ENCODE measurements at regions not wholly inside any gene's neighbourhood (a gene's known extent, or its start where the extent isn't known, plus 50 kb on each side); places are given as distances from the start of the nearest gene placed in this dataset.
"Not testable (repeated sequence)": the region's sequence is repeated elsewhere in the genome, so short reads cannot be mapped to it uniquely, and the experiment has no call there.

GRCh38 chr3:73820896-73821295 lies 196.2 kb upstream of the PDZRN3 start:
- not testable (repeated sequence) for H4K8ac ChIP-seq (ENCODE audit: low read depth, low read length); H4K12ac ChIP-seq (ENCODE audit: low read depth, low read length); H3K23ac ChIP-seq (ENCODE audit: low read length); H3K27ac ChIP-seq (ENCODE audit: low read depth, low read length); H3K9ac ChIP-seq (ENCODE audit: low read length); H3K79me2 ChIP-seq (ENCODE audit: control insufficient read depth, insufficient read depth, low read length, poor library complexity); H3K4me3 ChIP-seq (ENCODE audit: low read depth, low read length); H2BK12ac ChIP-seq (ENCODE audit: low read length); H3K27me3 ChIP-seq (ENCODE audit: insufficient read depth, low read length); H3K9me3 ChIP-seq (ENCODE audit: insufficient read depth, low read depth, low read length); H4K91ac ChIP-seq (ENCODE audit: low read depth, low read length); H3K14ac ChIP-seq (ENCODE audit: low read length); H2AK5ac ChIP-seq (ENCODE audit: low read length); DNase-seq; H2BK120ac ChIP-seq (ENCODE audit: insufficient read depth, low read length, poor library complexity); H3K36me3 ChIP-seq (ENCODE audit: control insufficient read depth in 1 of 2, insufficient read depth in 2 of 2, low read length in 2 of 2); H3K4me2 ChIP-seq (ENCODE audit: low read length); H3K79me1 ChIP-seq (ENCODE audit: low read length); H2BK5ac ChIP-seq (ENCODE audit: low read depth, low read length, poor library complexity); H3K18ac ChIP-seq (ENCODE audit: low read length); H3K4ac ChIP-seq (ENCODE audit: low read depth, low read length); H2AFZ ChIP-seq (ENCODE audit: insufficient read depth, low read length, poor library complexity); H3K4me1 ChIP-seq (ENCODE audit: control insufficient read depth in 1 of 2, insufficient read depth in 2 of 2, low read length in 2 of 2)

- H3K27me3 ChIP-seq (ENCODE audit: insufficient read depth, low read length), result no peaks in the 10 kb centered on the region
- H4K12ac ChIP-seq (ENCODE audit: low read depth, low read length), result no peak overlapping the region
- H3K23ac ChIP-seq (ENCODE audit: low read length), result no peak overlapping the region
- DNase-seq, result no peak
- no CpG with 5 or more reads among the region's 1 CpG for WGBS (ENCODE audit: extremely low coverage, insufficient coverage, insufficient read length)
- H2AFZ ChIP-seq (ENCODE audit: insufficient read depth, low read length, poor library complexity), result no peak overlapping the region
- H2BK120ac ChIP-seq (ENCODE audit: insufficient read depth, low read length, poor library complexity), result no peak overlapping the region
- H3K4me3 ChIP-seq (ENCODE audit: low read depth, low read length), result no peak overlapping the region
- no peak overlapping the region for H2AK5ac ChIP-seq (ENCODE audit: low read length)
- H3K4me2 ChIP-seq (ENCODE audit: low read length), result no peak overlapping the region
- no peaks in the 10 kb centered on the region for H3K4me1 ChIP-seq (ENCODE audit: control insufficient read depth in 1 of 2, insufficient read depth in 2 of 2, low read length in 2 of 2)
- H3K4ac ChIP-seq (ENCODE audit: low read depth, low read length), result no peak overlapping the region
- no peaks in the 10 kb centered on the region for H3K79me2 ChIP-seq (ENCODE audit: control insufficient read depth, insufficient read depth, low read length, poor library complexity)
- no peak overlapping the region for H3K9ac ChIP-seq (ENCODE audit: low read length)
- H3K14ac ChIP-seq (ENCODE audit: low read length), result no peak overlapping the region
- no peaks in the 10 kb centered on the region for H3K36me3 ChIP-seq (ENCODE audit: control insufficient read depth in 1 of 2, insufficient read depth in 2 of 2, low read length in 2 of 2)
- no peak overlapping the region for H2BK12ac ChIP-seq (ENCODE audit: low read length)
- no peak overlapping the region for H2BK5ac ChIP-seq (ENCODE audit: low read depth, low read length, poor library complexity)
- no peak overlapping the region for H3K27ac ChIP-seq (ENCODE audit: low read depth, low read length)
- no peaks in the 10 kb centered on the region for H3K79me1 ChIP-seq (ENCODE audit: low read length)
- H4K91ac ChIP-seq (ENCODE audit: low read depth, low read length), result no peak overlapping the region
- H3K18ac ChIP-seq (ENCODE audit: low read length), result no peak overlapping the region
- peaks cover 6% of the 10 kb centered on the region for H3K9me3 ChIP-seq (ENCODE audit: insufficient read depth, low read depth, low read length)
- H4K8ac ChIP-seq (ENCODE audit: low read depth, low read length), result no peak overlapping the region
Observed at GRCh38 chr3:73820431-73820830, 195.7 kb upstream of the PDZRN3 start.

GRCh38 chr3:73815966-73816365 lies 191.2 kb upstream of the PDZRN3 start:
- H3K79me2 ChIP-seq (ENCODE audit: control insufficient read depth, insufficient read depth, low read length, poor library complexity), result no peaks in the 10 kb centered on the region
- H3K23ac ChIP-seq (ENCODE audit: low read length), result no peak overlapping the region
- WGBS (ENCODE audit: extremely low coverage, insufficient coverage, insufficient read length), result no CpG with 5 or more reads among the region's 1 CpG
- H3K4me1 ChIP-seq (ENCODE audit: control insufficient read depth in 1 of 2, insufficient read depth in 2 of 2, low read length in 2 of 2), result no peaks in the 10 kb centered on the region
- no peak overlapping the region for H3K18ac ChIP-seq (ENCODE audit: low read length)
- H3K9ac ChIP-seq (ENCODE audit: low read length), result no peak overlapping the region
- no peak overlapping the region for H2BK12ac ChIP-seq (ENCODE audit: low read length)
- no peak overlapping the region for H3K27ac ChIP-seq (ENCODE audit: low read depth, low read length)
- no peaks in the 10 kb centered on the region for H3K36me3 ChIP-seq (ENCODE audit: control insufficient read depth in 1 of 2, insufficient read depth in 2 of 2, low read length in 2 of 2)
- no peak overlapping the region for H3K4me2 ChIP-seq (ENCODE audit: low read length)
- H2AFZ ChIP-seq (ENCODE audit: insufficient read depth, low read length, poor library complexity), result no peak overlapping the region
- no peaks in the 10 kb centered on the region for H3K79me1 ChIP-seq (ENCODE audit: low read length)
- H3K4ac ChIP-seq (ENCODE audit: low read depth, low read length), result no peak overlapping the region
- H3K27me3 ChIP-seq (ENCODE audit: insufficient read depth, low read length), result no peaks in the 10 kb centered on the region
- no peak overlapping the region for H2AK5ac ChIP-seq (ENCODE audit: low read length)
- no peak overlapping the region for H2BK120ac ChIP-seq (ENCODE audit: insufficient read depth, low read length, poor library complexity)
- H4K12ac ChIP-seq (ENCODE audit: low read depth, low read length), result no peak overlapping the region
- no peak overlapping the region for H2BK5ac ChIP-seq (ENCODE audit: low read depth, low read length, poor library complexity)
- no peak overlapping the region for H3K4me3 ChIP-seq (ENCODE audit: low read depth, low read length)
- H3K9me3 ChIP-seq (ENCODE audit: insufficient read depth, low read depth, low read length), result no peaks in the 10 kb centered on the region
- H4K91ac ChIP-seq (ENCODE audit: low read depth, low read length), result no peak overlapping the region
- no peak overlapping the region for H3K14ac ChIP-seq (ENCODE audit: low read length)
- no peak for DNase-seq
- no peak overlapping the region for H4K8ac ChIP-seq (ENCODE audit: low read depth, low read length)

GRCh38 chr3:73813692-73814292 lies 189.1 kb upstream of the PDZRN3 start:
- H4K12ac ChIP-seq (ENCODE audit: low read depth, low read length), result no peak overlapping the region
- H2BK120ac ChIP-seq (ENCODE audit: insufficient read depth, low read length, poor library complexity), result no peak overlapping the region
- no CpG with 5 or more reads among the region's 4 CpGs for whole genome bisulfite sequencing (ENCODE audit: extremely low coverage, insufficient coverage, insufficient read length)
- no peak overlapping the region for H3K27ac ChIP-seq (ENCODE audit: low read depth, low read length)
- no peak overlapping the region for H3K23ac ChIP-seq (ENCODE audit: low read length)
- H3K4me3 ChIP-seq (ENCODE audit: low read depth, low read length), result no peak overlapping the region
- no peak overlapping the region for H3K4me2 ChIP-seq (ENCODE audit: low read length)
- H4K8ac ChIP-seq (ENCODE audit: low read depth, low read length), result no peak overlapping the region
- H3K79me1 ChIP-seq (ENCODE audit: low read length), result no peaks in the 10 kb centered on the region
- H4K91ac ChIP-seq (ENCODE audit: low read depth, low read length), result no peak overlapping the region
- H2BK12ac ChIP-seq (ENCODE audit: low read length), result no peak overlapping the region
- no peaks in the 10 kb centered on the region for H3K79me2 ChIP-seq (ENCODE audit: control insufficient read depth, insufficient read depth, low read length, poor library complexity)
- no peak overlapping the region for H3K9ac ChIP-seq (ENCODE audit: low read length)
- H3K14ac ChIP-seq (ENCODE audit: low read length), result no peak overlapping the region
- H2AK5ac ChIP-seq (ENCODE audit: low read length), result no peak overlapping the region
- no peak overlapping the region for H3K18ac ChIP-seq (ENCODE audit: low read length)
- no peak for DNase-seq
- H2BK5ac ChIP-seq (ENCODE audit: low read depth, low read length, poor library complexity), result no peak overlapping the region
- H3K36me3 ChIP-seq (ENCODE audit: control insufficient read depth in 1 of 2, insufficient read depth in 2 of 2, low read length in 2 of 2), result no peaks in the 10 kb centered on the region
- H3K9me3 ChIP-seq (ENCODE audit: insufficient read depth, low read depth, low read length), result no peaks in the 10 kb centered on the region
- H3K4me1 ChIP-seq (ENCODE audit: control insufficient read depth in 1 of 2, insufficient read depth in 2 of 2, low read length in 2 of 2), result peaks cover 6% of the 10 kb centered on the region in 2 experiments
- H2AFZ ChIP-seq (ENCODE audit: insufficient read depth, low read length, poor library complexity), result no peak overlapping the region
- no peaks in the 10 kb centered on the region for H3K27me3 ChIP-seq (ENCODE audit: insufficient read depth, low read length)
- H3K4ac ChIP-seq (ENCODE audit: low read depth, low read length), result no peak overlapping the region

Data from trophoblast cell (in vitro differentiated cells and primary cell).